IMR-90 (cell line): ENCODE measurements at regions not wholly inside any gene's neighbourhood (a gene's known extent, or its start where the extent isn't known, plus 50 kb on each side); places are given as distances from the start of the nearest gene placed in this dataset.

Experiments used
- NFE2L2 ChIP-seq: fragments of 150-350 bp; IDR thresholded peaks from 2 replicates; pipeline ENCODE4 v1.6.1; 2016; ENCODE audit warnings: low read depth, mild to moderate bottlenecking, low read length
- POLR2A ChIP-seq: IDR thresholded peaks from 2 replicates; pipeline ENCODE4 v1.6.1; 2012; ENCODE audit warnings: mild to moderate bottlenecking, low read depth, low read length
- TF ChIP-seq, protein P1 (sequence below): conservative IDR thresholded peaks from 2 replicates; pipeline ENCODE4 v1.5.1; 2012; ENCODE audit warnings: mild to moderate bottlenecking, low read depth, low read length, improper control_type of control experiment

DNA sequence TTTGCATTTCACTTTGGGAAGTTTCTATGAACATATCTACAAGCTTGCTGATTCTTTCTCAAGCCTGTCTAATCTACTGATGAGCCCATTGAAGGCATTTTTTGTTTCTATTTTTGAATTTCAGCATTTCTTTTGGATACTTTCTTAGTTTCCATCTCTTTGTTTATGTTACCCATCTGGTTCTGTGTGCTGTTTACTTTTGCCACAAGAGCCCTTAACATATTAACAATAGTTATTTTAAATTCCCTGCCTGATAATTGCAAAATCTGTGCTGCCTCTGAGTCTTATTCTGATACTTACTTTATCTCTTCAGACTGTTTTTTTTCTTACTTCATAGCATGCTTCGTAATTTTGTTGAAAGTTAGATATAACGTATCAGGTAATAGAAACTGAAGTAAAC, 75.8 kb upstream of the ZRANB2 start:
- TF ChIP-seq NFE2L2 (no peak), POLR2A (no peak)
- TF ChIP-seq, protein P1, sequence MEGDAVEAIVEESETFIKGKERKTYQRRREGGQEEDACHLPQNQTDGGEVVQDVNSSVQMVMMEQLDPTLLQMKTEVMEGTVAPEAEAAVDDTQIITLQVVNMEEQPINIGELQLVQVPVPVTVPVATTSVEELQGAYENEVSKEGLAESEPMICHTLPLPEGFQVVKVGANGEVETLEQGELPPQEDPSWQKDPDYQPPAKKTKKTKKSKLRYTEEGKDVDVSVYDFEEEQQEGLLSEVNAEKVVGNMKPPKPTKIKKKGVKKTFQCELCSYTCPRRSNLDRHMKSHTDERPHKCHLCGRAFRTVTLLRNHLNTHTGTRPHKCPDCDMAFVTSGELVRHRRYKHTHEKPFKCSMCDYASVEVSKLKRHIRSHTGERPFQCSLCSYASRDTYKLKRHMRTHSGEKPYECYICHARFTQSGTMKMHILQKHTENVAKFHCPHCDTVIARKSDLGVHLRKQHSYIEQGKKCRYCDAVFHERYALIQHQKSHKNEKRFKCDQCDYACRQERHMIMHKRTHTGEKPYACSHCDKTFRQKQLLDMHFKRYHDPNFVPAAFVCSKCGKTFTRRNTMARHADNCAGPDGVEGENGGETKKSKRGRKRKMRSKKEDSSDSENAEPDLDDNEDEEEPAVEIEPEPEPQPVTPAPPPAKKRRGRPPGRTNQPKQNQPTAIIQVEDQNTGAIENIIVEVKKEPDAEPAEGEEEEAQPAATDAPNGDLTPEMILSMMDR = no peak
